Ammon's horn (tissue), 1 donor: ENCODE measurements at regions not wholly inside any gene's neighbourhood (a gene's known extent, or its start where the extent isn't known, plus 50 kb on each side); places are given as distances from the start of the nearest gene placed in this dataset.
A peak's percentile ranks its signal among the peaks of the same experiment; 100 is the strongest.

ENCODE experiments used
- DNase-seq: peaks from one replicate; pipeline ENCODE4 v3.0.0-alpha.2; 2016; ENCODE audit warnings: low spot score

DNA sequence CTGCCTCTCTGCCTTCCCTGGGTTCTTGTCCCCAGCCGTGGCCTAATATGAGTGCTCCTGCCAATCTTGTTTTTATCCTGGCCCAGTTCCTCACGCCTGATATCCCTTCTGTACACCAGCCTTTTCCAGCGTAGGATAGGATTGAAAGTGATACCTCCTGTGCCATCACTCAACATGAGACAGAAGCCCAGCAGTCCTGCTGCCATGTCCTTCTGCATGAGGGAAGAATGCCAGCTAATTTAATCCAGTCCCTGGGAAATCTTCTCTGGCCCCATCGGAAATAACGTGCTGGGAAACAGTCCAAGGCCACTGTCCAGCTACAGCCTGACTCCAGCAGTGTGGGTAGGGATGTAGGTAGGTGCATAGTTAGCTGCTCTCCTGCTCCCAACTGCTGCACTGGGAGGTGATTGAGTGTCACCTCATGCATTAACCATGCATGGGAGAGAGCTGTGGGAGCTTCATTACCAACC lies 92.0 kb upstream of the TPM1 start:
- DNase-seq = no peak

DNA sequence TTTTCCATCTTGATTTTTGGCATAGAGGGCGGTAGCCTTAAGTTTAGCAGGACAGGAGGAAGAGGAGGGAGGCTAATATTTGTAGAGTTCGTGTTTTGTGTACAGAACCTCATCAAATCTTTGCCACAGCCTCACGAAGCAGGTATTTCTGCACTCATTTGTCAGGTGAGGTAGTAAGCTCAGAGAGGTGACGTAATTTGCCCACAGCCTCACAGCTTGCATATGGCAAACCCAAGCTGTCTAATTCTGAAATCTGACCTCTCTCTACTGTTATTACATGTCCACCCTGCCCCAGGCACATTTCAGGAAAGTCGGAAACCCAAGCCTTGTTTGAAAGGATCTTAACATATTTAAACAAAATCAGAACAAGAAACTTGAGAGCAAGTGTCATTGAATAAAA lies 91.1 kb upstream of the TPM1 start:
- no peak for DNase-seq

DNA sequence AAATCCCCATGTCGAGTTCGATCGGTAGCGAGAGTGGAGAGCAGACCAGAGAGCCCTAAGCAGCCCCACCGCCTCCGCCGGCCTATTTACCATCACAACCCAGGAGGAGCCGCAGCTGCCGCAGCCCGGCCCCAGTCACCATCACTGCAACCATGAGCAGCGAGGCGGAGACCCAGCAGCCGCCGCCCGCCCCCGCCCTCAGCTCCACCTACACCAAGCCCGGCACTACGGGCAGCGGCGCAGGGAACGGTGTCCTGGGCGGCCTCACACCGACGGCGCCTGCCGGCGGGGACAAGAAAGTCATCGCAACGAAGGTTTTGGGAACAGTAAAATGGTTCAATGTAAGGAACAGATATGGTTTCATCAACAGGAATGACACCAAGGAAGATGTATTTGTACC lies 89.5 kb upstream of the TPM1 start:
- no peak for DNase-seq

DNA sequence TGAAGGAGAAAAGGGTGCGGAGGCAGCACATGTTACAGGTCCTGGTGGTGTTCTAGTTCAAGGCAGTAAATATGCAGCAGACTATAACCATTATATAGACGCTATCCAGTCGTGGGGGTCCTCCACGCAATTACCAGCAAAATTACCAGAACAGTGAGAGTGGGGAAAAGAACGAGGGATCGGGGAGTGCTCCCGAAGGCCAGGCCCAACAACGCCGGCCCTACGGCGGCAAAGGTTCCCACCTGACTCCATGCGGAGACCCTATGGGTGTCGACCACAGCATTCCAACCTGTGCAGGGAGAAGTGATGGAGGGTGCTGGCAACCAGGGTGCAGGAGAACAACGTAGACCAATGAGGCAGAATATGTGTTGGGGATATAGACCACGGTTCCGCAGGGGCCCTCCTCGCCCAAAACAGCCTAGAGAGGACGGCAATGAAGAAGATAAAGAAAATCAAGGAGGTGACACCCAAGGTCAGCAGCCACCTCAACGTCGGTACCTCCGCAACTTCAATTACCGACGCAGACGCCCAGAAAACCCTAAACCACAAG lies 89.0 kb upstream of the TPM1 start:
- no peak for DNase-seq

DNA sequence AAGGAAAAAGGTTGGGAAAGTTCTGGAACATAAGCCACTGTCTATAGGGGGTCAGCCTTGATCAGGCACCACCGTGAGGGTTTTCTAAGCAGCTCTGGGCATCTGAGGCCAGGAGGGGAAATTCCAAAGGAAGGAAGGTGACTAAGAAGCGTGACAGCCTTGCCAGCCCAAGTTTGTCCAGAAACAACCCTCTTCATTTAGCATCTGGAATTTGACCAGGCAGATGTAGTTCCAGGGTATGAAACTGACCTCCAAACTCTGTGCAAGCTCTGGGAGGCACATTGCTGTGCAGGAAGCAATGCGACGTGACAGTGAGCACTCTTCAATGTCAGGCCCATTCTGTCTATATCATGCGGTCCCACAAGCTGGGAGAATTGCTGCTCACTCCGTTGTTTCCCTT lies 85.4 kb upstream of the TPM1 start:
- no peak for DNase-seq

DNA sequence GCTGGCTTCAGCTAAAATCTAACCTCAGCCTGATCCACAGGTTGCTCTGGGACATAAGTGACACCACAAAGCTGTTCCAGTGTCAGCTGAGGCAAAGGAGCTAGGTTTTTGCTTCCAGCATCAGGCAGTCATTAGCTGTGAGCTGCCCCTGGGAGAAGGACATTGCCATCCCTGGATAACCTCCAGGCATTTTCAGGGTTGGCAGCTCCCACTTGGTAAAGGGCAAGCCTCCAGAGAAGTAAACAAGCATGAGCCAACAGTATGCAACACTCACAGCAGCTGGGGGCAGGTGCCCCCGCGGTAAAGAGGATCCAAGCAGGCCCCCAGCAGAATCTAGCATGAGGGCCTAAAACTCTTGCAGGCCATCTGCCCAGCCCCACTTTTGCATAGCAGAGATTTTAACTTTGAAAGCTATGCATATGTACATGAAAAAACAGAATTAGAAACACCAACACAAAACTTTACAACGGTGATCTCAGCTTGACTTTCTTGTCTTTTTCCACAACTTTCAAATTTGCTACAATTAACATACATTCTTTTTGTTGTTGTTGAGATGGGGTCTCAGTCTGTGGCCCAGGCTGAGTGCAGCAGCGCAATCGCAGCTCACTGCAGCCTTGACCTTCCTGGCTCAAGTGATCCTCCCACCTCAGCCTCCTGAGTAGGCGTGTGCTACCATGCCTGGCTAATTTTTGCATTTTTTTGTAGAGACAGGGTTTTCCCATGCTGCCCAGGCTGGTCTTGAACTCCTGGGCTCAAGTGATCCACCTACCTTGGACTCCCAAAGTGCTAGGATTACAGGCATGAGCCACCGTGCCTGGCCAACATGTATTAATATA lies 83.8 kb upstream of the TPM1 start:
- DNase-seq = no peak

DNA sequence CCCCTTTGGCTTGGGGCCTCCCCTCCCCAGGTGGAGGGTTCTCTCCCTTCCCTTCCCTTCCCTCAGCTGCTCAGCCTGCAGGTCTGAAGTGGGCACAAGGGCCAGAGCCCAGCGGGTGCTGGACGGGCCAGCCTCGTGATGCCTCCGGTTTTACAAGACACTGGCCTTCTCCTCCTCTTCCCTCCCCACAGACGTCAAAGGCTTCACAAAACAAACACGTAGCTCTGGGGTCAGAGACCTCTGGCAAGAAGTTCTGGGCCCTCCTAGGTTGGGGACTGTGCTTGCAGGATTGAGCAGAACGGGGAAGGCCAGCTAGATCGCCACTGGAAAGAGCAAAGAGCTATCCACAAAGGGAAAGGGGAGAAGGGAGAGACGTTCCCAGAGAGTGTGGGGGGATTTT lies 81.4 kb upstream of the TPM1 start:
- no peak for DNase-seq

DNA sequence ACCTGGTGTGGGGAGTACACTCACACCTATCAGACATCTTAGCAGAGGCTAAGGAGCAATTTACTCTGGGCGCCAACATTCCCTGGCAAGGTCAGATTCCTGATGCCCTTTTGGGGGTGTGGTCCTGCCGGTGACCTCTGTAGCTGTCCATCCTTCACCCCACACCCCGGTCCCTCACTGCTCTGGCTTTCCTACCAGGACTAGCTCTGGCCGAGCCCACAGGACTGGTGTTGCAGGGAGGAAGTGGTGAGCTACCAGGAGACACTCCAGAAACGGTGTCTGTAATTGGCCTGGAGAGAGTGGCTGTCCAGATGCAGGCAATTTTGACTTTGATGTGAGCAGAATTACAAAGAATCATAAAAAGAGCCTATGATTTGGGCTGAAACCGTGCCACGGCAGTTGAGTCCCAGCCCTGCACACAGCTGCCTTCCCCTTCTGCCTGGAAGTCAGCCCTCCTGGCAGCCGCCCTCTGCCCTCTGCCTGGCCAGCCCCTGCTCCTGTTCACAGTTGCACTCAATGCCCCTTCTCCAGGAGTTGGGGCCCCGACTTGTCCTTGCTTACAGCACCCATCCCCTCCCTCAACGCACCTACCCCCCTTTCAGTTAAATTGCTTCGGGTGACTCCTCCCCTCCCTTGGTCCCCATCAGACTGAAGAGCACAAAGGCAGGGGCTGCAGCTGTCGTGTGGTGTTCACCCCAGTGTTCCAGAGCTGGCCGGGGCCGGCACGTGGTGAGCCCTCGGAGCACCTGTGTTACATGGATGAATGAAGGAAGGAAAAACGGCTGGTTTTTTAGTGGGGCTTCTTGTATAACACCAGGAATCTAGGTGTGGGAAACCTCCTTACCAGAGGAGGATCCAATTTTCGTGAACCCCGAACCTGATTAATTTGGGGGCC lies 80.2 kb upstream of the TPM1 start:
- no peak for DNase-seq

DNA sequence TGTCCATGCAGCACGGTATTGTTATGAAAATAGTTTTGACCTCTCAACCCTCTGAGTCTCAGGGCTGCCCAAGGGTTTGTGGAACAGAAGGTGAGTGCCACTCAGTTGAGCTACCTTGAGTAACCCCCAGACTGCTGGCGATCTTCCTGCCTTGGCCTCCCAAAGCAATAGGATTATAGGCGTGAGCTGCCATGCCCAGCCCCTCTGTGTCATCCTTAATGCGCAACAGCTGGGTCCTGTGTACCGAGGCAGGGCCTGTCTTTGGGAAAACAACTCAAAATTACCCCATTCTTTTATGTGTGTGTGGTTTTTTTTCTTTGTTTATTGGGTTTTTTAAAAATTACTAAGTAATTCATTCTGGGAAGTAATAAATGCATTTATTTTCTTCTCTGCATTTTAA lies 78.3 kb upstream of the TPM1 start:
- DNase-seq = no peak

DNA sequence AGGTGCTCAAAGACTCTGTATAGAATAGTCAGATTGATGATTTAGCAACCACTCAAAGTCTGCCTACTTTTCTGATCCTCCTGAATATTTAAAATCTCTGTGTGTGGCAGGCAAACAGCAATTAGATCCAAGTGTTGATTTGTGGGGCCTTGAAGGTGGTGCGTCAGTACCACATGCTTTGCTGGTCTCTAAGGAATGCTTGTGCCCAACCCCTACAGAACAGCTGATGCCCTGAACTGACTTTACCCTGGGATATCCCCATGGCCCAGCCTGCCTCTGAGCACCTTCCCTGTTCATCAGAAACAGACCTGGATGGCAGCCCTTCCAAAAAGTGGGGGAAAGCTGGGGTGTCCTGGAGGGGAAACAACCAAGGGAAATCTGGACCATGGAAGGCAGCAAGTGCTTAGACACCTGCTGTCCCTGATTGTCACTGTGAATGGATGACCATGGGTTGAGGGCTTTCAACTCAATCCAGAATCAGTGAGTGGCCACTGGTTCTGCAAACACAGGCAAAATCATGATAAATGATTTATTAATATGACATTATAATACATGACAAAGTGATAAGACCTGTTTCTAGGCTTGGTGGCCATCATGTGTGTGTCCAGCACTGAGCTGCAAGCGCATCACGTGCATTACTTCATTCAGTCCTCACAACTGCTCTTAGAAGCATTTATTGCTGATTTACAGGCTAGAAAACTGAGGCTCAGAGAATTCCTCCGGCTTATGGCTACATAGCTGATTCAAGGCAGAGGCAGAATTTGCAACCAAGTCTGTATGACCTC lies 76.1 kb upstream of the TPM1 start:
- DNase-seq = no peak

DNA sequence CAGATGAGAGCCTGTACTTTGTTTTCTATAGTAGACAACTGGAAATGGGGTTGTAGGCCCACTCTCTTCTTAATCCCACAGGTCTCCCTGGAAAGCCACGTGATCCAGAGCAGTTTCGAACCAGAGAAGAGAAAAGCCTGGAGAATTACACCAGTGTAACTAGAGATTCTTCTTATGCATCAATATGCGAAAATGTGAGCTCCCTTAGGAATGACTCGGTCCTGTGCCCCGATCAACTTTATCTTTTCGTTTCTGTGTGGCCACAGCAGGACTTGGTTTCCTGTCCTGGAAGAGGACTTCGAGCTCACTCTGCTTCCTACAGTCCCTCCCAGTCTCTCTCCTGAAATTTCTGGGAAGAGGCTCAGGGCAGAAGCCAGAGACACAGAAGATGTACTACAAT lies 73.8 kb upstream of the TPM1 start:
- DNase-seq = no peak

DNA sequence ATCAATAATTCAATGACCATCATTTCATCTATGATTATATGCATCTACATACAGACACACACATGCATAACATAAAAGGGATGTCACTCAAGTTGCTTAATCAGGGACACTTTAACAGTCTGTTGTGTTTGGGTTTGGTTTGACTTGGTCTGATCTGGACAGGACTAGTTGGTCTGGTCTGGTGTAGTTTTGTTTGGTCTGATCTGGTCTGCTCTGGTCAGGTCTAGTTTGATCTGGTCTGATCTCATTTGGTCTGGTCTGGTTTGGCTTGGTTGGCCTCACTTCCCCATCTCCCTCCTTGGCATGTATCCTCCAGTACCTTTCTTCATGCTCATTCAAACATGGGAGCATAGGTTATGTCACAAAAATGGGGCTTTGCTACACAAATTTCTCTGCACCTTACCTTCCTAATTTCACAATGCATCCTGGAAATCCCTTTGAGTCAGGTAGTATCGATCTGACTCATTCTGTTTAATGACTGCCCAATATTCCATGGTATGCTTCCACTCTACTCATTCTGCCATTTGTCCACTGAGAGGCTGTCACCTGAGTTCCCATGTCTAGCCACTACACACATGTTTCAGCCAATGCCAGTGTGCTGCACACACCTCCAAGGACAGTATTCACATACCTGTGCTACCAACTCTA lies 73.0 kb upstream of the TPM1 start:
- no peak for DNase-seq

DNA sequence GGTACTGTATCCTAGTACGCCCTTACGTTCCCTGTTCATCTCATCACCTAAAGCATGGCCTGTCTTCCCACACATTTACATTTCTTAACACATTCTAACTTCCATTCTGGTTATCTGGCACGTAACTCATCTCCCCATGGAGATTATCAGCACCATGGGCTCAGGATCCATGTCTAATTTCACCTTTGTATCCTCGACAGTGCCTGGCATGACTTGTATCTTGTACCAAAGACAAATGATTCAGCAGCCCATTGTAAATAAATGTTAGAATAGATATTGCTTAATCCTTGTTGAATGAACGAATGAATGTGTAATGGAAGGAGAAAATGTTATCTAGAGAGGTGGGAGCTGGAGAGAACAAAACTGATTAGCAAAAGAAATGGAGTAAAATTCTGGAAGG lies 69.7 kb upstream of the TPM1 start:
- DNase-seq = no peak

DNA sequence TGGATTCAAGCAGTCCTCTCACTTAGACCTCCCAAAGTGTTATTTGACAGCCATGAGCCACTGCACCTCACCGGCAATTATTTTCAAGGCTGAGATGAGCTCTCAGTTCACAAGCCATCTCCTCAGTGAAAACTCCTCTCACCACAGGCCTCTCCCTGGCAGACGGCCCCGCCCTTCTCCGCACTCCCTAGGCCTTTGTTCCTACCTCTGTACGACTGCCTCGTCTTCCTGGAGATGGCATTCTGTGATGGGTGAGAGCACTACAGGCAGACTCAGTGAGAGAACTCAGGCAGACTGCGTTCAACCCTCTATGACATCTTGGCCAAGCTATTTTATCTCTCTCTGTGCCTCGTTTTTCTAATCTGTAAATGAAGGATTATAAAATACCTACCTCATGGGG lies 67.0 kb upstream of the TPM1 start:
- no peak for DNase-seq

DNA sequence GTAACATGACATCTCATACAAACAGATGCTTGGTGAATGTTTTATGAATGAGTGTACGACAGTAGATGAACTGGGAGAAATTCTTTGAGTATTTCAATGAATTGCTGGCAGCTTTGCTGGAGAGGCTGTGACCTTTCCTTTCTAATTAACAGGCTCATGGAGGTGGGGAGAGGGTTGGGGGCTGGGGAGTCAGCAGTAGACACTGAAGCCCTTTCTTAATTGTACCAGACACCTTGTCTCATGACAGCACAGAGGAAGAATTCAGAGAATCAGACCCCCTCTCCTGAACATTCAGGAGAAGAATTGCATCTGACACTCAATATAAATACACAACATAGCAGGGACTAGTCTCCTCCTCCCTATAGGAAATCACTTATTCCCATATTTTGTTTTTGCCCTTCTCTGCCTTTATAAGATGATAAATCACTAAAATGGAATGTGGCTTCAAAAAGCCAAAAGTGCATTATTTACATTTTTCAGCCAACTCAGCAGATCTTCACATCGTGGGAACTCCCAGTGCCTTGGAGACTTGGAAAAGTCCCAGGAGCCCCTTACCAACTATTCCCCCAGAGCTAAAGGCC lies 66.2 kb upstream of the TPM1 start:
- no peak for DNase-seq

DNA sequence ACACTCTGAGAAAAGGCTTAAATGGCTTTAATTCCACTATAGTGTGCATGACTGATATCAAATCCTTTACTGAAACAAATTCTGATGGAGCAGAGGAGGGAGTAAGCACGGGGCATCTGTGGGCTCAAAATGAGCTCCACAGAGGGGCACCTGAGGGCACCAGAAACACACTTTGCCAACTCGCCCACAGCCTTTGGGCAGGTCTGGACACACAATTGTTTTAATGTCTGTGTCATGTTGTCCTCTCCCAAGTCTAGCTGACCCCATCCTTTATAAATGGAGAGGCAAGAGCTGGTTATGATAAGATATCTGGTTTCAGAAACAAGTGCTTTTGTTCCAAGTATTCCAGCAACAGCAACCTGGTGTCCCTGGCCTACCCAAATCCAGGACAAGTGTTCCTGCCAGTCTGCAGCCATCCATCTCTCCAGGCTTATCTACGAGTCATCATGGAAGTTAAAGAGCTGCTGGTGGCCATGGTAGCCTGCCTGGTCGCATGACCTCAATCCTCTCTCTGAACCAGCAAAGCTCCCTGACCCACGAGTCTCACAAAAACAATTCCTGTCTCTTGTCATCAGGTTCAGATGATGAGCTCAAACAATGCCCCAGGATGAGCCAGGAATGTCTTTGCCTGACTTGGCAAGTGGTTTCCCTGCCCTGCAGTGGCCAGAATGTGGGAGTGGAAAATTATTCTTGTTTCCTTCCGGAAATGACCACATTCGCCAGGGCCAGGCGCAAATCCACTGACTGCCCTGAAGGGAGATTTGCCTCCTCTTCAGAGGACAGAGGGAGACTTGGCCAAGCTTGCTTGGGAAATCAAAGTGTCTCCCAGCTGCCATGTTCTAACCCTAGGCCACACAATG lies 64.4 kb upstream of the TPM1 start:
- no peak for DNase-seq

DNA sequence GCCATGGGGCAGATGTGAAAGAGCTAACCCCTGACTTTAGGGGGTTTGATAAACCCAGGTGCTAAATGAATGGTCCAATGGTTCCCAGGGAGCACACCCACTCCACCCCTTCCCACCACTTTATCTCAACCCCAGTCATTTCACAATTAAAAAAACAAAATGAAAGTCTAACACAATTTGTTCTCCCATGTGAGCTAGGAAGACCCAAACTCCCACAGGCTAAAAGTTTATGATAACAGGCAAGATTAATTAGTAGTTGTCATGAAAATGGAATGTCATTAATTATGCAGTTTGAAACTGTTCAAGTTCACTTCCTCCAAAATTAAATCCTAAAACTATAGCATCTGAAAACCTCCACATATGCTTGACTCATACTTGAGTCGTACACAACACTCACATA lies 63.3 kb upstream of the TPM1 start:
- DNase-seq = no peak

DNA sequence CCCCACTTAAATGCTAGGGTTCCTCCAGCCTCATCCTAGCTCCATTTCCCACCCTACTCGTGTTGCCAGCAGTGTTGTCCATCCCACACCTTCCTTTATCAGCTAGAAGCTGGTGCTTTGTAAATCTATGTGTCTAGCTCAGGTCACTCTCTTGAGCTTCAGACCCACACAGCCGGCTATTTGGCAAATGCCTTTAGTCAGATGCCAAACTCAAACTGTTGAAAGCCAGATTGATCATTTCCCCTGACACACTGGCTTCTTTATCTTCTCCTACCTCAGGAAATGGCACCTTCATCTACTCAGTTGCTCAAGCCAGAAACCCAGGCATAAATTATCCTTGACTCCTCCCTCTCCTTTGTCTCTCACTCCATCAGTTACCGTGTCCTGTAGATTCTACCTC lies 61.5 kb upstream of the TPM1 start:
- DNase-seq = no peak

DNA sequence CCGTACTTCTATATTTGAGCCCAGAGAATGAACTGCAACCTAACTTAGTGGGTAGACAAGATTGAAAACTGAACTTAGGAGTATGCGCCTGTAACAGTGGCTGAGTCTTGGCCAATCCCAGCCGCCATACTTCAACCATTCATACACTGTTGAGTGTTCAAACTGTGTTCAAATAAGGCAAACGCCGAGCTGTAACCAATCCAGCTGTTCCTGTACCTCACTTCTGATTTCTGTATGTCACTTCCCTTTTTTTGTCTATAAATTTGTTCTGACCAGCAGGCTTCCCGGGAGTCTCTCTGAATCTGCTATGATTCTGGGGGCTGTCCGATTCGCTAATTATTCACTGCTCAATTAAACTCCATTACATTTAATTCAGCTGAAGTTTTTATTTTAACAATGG lies 58.6 kb upstream of the TPM1 start:
- DNase-seq = no peak

DNA sequence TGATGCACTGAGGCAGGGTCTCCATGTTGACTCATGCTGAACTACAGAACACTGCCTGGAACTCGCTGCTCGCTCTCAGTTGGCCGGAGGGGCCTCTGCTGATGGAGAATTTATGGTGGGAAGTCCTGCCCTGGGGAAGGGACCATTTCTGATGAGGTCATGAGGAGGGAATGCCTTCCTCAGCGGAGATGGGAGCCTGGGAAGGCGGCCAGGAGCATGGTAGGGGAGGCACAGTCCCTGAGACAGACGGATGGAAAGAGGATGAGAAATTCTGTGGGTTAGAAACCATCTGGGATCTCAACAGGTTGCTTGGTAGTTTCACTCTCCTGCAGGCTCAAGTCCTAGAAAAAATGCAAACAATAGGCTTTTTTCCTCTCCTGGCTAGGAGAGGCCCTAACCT lies 56.8 kb upstream of the TPM1 start:
- peak; percentile 39 for DNase-seq
